Thoracic aorta (tissue), 2 donors: ENCODE measurements at regions not wholly inside any gene's neighbourhood (a gene's known extent, or its start where the extent isn't known, plus 50 kb on each side); places are given as distances from the start of the nearest gene placed in this dataset.
"Not testable (repeated sequence)": the region's sequence is repeated elsewhere in the genome, so short reads cannot be mapped to it uniquely, and the experiment has no call there.

Experiments used
- ATAC-seq: fragments of 150-250 bp; one replicate; pipeline ENCODE4 v1.8.0; 2017; ENCODE audit warnings: low read depth; ENCODE audit not compliant: insufficient number of reproducible peaks, low FRiP score
- DNase-seq: peaks from one replicate; pipeline ENCODE4 v3.0.0-alpha.2; 2020; ENCODE audit warnings: low spot score
- H3K27ac ChIP-seq, 2 donors: fragments of 200-600 bp; sonication (generic); 1 replicate in 1 of 2; 2 replicates in 1 of 2; pipeline ENCODE4 v1.5.1; 2016; ENCODE audit warnings: mild to moderate bottlenecking in 2 of 2, moderate library complexity in 2 of 2
- H3K27me3 ChIP-seq: fragments of 200-600 bp; sonication (generic); replicated peaks from 2 replicates; pipeline ENCODE4 v1.6.0; 2016; ENCODE audit warnings: mild to moderate bottlenecking; ENCODE audit not compliant: insufficient read depth
- H3K36me3 ChIP-seq: fragments of 200-600 bp; sonication (generic); one replicate; pipeline ENCODE4 v1.5.1; 2016
- H3K4me1 ChIP-seq, 2 donors: fragments of 200-600 bp; sonication (generic); 1 replicate in 1 of 2; 2 replicates in 1 of 2; pipeline versions ENCODE4 v1.5.1 to v1.6.0; 2016; ENCODE audit warnings: low read depth in 2 of 2, mild to moderate bottlenecking in 1 of 2; ENCODE audit not compliant: control insufficient read depth in 1 of 2
- H3K4me3 ChIP-seq: fragments of 200-600 bp; sonication (generic); 2 replicates; pipeline ENCODE4 v1.5.1; 2016; ENCODE audit warnings: mild to moderate bottlenecking
- H3K9me3 ChIP-seq: fragments of 200-600 bp; sonication (generic); 2 replicates; pipeline ENCODE4 v1.5.1; 2016
- CTCF ChIP-seq: fragments of 200-600 bp; sonication (generic); IDR thresholded peaks from one replicate; pipeline ENCODE4 v1.5.1; 2019; ENCODE audit warnings: antibody characterized with exemption

DNA sequence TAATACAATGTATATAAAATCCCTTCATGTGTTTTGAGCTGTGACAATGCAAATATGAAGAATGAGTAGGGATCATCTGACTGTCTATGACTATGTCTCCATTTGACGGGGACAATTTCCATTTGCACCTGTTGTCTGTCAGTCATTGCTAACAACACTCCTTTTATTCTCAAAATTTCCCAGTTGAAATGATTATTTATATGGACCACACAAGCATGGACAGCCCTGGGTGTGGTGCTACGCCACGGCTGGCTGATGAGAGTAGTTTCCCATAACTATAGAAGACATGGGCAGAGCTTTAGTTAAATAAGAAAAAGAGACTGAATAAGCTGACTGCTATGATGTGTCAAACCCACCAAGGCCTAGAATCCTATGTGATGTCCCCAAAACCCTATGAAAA is 135.8 kb downstream of the MAP3K21 start:
- ATAC-seq (no peak), DNase-seq (no peak)
- no peaks in the 10 kb centered on the region for H3K27me3 ChIP-seq
- H3K36me3 ChIP-seq: no peaks in the 10 kb centered on the region
- H3K4me1 ChIP-seq: no peaks in the 10 kb centered on the region
- TF ChIP-seq CTCF: no peak
- H3K9me3 ChIP-seq: no peaks in the 10 kb centered on the region
- H3K27ac ChIP-seq: no peak overlapping the region
- no peak overlapping the region for H3K4me3 ChIP-seq

GRCh38 chr1:233465745-233466343 is 138.3 kb downstream of the MAP3K21 start:
- no peaks in the 10 kb centered on the region for H3K9me3 ChIP-seq
- no peak overlapping the region for H3K27ac ChIP-seq
- no peaks in the 10 kb centered on the region for H3K4me1 ChIP-seq
- H3K4me3 ChIP-seq: no peak overlapping the region
- DNase-seq: no peak
- no peak for TF ChIP-seq CTCF
- no peaks in the 10 kb centered on the region for H3K36me3 ChIP-seq
- no peaks in the 10 kb centered on the region for H3K27me3 ChIP-seq
- no peak for ATAC-seq

DNA sequence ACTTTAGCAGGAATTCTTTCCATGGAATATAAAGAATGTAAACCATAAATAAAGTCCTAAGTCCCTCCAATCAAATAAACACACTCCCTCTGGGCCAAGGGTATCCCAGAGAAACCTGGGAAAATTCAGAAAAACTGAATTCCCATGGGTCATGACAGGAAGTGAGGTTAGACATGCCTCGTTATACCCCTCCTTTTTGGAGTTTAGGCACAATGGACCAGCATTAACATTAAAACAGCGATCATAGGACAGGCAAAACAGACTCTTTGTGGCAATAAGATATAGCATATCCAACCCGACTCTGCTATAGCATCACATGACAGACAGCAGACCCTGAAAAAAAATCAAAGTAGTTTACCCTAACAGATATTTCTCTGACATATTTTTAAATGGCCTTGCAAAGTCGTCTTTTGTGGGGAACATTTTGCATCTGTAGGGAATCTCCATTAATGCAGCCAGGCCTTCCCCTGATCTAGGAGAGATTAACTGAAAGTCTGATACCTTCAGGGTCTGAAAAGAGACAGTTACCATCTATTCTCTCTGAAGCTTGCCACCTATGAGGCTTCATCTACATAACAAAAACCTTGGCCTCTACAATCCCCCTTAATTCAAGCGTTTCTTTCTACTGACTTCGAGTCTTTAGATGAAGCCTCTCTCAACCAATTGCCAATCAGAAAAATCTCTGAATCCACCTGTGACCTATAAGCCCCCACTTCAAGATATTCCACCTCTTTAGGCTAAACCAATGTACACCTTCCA is 143.0 kb upstream of the KCNK1 start:
- H3K9me3 ChIP-seq: no peaks in the 10 kb centered on the region
- no peak overlapping the region for H3K27ac ChIP-seq
- ATAC-seq: no peak
- no peaks in the 10 kb centered on the region for H3K36me3 ChIP-seq
- no peaks in the 10 kb centered on the region for H3K27me3 ChIP-seq
- no peak overlapping the region for H3K4me3 ChIP-seq
- no peak for TF ChIP-seq CTCF
- no peak for DNase-seq
- H3K4me1 ChIP-seq: no peaks in the 10 kb centered on the region

DNA sequence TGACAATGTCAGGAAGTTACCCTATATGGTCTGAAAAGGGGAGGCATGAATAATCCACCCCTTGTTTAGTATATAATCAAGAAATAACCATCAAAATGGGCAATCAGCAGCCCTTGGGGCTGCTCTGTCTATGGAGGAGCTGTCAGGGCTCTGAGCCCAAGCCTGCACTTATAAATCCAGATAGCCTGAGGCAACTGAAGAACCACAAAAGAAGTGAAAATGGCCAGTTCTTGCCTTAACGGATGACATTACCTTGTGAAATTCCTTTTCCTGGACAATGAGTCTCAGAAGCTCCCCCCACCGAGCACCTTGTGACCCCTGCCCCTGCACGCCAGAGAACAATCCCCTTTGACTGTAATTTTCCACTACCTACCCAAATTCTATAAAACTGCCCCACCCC is 142.1 kb upstream of the KCNK1 start:
- not testable (repeated sequence) for DNase-seq, H3K9me3 ChIP-seq, H3K27me3 ChIP-seq

GRCh38 chr1:233472796-233473195 is 141.1 kb upstream of the KCNK1 start:
- H3K27ac ChIP-seq, H3K4me3 ChIP-seq, H3K27me3 ChIP-seq, ATAC-seq, H3K4me1 ChIP-seq, H3K9me3 ChIP-seq, H3K36me3 ChIP-seq, DNase-seq: not testable (repeated sequence)

More for the DNA sequence above, 142.1 kb upstream of the KCNK1 start:
- H3K4me3 ChIP-seq, H3K27ac ChIP-seq, ATAC-seq, H3K4me1 ChIP-seq, H3K36me3 ChIP-seq: not testable (repeated sequence)

DNA sequence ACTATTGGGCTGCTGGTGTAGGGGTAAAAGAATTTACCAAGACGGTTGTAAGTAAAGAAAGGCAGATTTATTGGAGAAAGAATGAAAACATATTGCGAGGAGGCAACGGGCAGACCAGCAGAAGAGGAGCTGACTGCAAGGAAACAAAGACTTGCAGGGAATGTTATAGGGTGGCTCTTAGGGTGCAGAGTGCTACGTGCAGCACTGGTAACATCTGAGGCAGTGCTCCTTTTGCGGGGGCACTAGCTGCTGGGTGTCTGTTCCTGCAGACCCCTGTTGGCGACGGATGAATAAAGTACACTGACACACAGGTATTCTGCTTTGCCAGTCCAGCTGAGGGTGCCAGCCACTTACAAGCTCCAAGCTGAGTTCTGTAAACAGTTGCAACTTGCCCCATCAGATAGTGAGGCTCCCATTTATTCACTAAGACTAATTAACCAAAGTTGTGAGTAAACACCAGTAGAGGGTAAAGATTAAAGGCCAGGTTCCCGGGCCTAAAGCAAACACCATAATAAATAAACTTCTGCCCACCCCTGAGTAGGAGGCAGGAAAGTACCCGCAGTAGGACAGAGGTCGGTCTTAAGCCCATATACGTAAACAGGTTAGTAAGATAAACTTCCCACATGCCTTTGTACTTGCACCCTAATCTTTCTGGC is 140.2 kb upstream of the KCNK1 start:
- H3K9me3 ChIP-seq: no peaks in the 10 kb centered on the region

More for the DNA sequence above, 140.2 kb upstream of the KCNK1 start:
- Histone ChIP-seq H3K27ac (no peak overlapping the region), H3K36me3 (no peaks in the 10 kb centered on the region), H3K27me3 (no peaks in the 10 kb centered on the region), H3K4me3 (no peak overlapping the region), H3K4me1 (no peaks in the 10 kb centered on the region)
- ATAC-seq (no peak), DNase-seq (no peak)
- no peak for TF ChIP-seq CTCF
